ENCODE measurements at regions not wholly inside any gene's neighbourhood (a gene's known extent, or its start where the extent isn't known, plus 50 kb on each side); places are given as distances from the start of the nearest gene placed in this dataset.

GRCh38 chr13:91045351-91046034, 302.0 kb upstream of the MIR17HG start:
- H3K4me3 ChIP-seq (replicated peaks; ENCODE audit: insufficient read depth, low read length): no peak overlapping the region
- TF ChIP-seq, protein P1, sequence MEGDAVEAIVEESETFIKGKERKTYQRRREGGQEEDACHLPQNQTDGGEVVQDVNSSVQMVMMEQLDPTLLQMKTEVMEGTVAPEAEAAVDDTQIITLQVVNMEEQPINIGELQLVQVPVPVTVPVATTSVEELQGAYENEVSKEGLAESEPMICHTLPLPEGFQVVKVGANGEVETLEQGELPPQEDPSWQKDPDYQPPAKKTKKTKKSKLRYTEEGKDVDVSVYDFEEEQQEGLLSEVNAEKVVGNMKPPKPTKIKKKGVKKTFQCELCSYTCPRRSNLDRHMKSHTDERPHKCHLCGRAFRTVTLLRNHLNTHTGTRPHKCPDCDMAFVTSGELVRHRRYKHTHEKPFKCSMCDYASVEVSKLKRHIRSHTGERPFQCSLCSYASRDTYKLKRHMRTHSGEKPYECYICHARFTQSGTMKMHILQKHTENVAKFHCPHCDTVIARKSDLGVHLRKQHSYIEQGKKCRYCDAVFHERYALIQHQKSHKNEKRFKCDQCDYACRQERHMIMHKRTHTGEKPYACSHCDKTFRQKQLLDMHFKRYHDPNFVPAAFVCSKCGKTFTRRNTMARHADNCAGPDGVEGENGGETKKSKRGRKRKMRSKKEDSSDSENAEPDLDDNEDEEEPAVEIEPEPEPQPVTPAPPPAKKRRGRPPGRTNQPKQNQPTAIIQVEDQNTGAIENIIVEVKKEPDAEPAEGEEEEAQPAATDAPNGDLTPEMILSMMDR (IDR thresholded peaks at IDR 0.05; ENCODE audit: insufficient read depth, low read length): no peak
- TF ChIP-seq GABPA (IDR thresholded peaks at IDR 0.05; ENCODE audit: low read depth) (no peak), SPI1 (IDR thresholded peaks at IDR 0.05; ENCODE audit: borderline replicate concordance, low read depth) (no peak), POLR2AphosphoS5 (IDR thresholded peaks at IDR 0.05; ENCODE audit: low read depth) (no peak)
- TF ChIP-seq, protein P2, sequence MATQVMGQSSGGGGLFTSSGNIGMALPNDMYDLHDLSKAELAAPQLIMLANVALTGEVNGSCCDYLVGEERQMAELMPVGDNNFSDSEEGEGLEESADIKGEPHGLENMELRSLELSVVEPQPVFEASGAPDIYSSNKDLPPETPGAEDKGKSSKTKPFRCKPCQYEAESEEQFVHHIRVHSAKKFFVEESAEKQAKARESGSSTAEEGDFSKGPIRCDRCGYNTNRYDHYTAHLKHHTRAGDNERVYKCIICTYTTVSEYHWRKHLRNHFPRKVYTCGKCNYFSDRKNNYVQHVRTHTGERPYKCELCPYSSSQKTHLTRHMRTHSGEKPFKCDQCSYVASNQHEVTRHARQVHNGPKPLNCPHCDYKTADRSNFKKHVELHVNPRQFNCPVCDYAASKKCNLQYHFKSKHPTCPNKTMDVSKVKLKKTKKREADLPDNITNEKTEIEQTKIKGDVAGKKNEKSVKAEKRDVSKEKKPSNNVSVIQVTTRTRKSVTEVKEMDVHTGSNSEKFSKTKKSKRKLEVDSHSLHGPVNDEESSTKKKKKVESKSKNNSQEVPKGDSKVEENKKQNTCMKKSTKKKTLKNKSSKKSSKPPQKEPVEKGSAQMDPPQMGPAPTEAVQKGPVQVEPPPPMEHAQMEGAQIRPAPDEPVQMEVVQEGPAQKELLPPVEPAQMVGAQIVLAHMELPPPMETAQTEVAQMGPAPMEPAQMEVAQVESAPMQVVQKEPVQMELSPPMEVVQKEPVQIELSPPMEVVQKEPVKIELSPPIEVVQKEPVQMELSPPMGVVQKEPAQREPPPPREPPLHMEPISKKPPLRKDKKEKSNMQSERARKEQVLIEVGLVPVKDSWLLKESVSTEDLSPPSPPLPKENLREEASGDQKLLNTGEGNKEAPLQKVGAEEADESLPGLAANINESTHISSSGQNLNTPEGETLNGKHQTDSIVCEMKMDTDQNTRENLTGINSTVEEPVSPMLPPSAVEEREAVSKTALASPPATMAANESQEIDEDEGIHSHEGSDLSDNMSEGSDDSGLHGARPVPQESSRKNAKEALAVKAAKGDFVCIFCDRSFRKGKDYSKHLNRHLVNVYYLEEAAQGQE (IDR thresholded peaks at IDR 0.05; ENCODE audit: insufficient replicate concordance, low read depth): no peak
- DNase-seq (ENCODE audit: low read depth in 1 of 2, low spot score in 1 of 2): no peak
- no peaks in the 10 kb centered on the region for H3K27me3 ChIP-seq (ENCODE audit: insufficient read depth, poor library complexity, severe bottlenecking)
- no peak overlapping the region for H3K27ac ChIP-seq (replicated peaks)

GRCh38 chr13:91046715-91047327, 300.7 kb upstream of the MIR17HG start:
- Histone ChIP-seq H3K27me3 (ENCODE audit: insufficient read depth, poor library complexity, severe bottlenecking) (no peaks in the 10 kb centered on the region), H3K4me3 (replicated peaks; ENCODE audit: insufficient read depth, low read length) (no peak overlapping the region), H3K27ac (replicated peaks) (no peak overlapping the region)
- no peak for DNase-seq (ENCODE audit: low read depth in 1 of 2, low spot score in 1 of 2)
- TF ChIP-seq, protein P2 (IDR thresholded peaks at IDR 0.05; ENCODE audit: insufficient replicate concordance, low read depth): no peak
- TF ChIP-seq GABPA (IDR thresholded peaks at IDR 0.05; ENCODE audit: low read depth): no peak
- TF ChIP-seq POLR2AphosphoS5 (IDR thresholded peaks at IDR 0.05; ENCODE audit: low read depth): no peak
- TF ChIP-seq, protein P1 (IDR thresholded peaks at IDR 0.05; ENCODE audit: insufficient read depth, low read length): no peak
- TF ChIP-seq SPI1 (IDR thresholded peaks at IDR 0.05; ENCODE audit: borderline replicate concordance, low read depth): no peak

- H3K4me3 ChIP-seq (replicated peaks; ENCODE audit: insufficient read depth, low read length): no peak overlapping the region
- H3K27ac ChIP-seq (replicated peaks): no peak overlapping the region
- H3K27me3 ChIP-seq (ENCODE audit: insufficient read depth, poor library complexity, severe bottlenecking): no peaks in the 10 kb centered on the region
- DNase-seq (ENCODE audit: low read depth in 1 of 2, low spot score in 1 of 2): no peak
- TF ChIP-seq, protein P2 (IDR thresholded peaks at IDR 0.05; ENCODE audit: insufficient replicate concordance, low read depth): no peak
- TF ChIP-seq, protein P1 (IDR thresholded peaks at IDR 0.05; ENCODE audit: insufficient read depth, low read length): no peak
- TF ChIP-seq GABPA (IDR thresholded peaks at IDR 0.05; ENCODE audit: low read depth): no peak
- no peak for TF ChIP-seq SPI1 (IDR thresholded peaks at IDR 0.05; ENCODE audit: borderline replicate concordance, low read depth)
- no peak for TF ChIP-seq POLR2AphosphoS5 (IDR thresholded peaks at IDR 0.05; ENCODE audit: low read depth)
Observed at GRCh38 chr13:91050970-91051369, 296.5 kb upstream of the MIR17HG start.
